Testis (tissue), 2 donors: ENCODE measurements at regions not wholly inside any gene's neighbourhood (a gene's known extent, or its start where the extent isn't known, plus 50 kb on each side); places are given as distances from the start of the nearest gene placed in this dataset.

ENCODE experiments used
- POLR2A ChIP-seq: fragments of 450-650 bp; IDR thresholded peaks from one replicate; pipeline ENCODE4 v1.6.1; 2017; ENCODE audit warnings: antibody characterized with exemption, mild to moderate bottlenecking, moderate library complexity
- TF ChIP-seq, protein P1 (sequence below), 3 experiments: fragments of 450-650 bp in 2 of 3; fragments of 200-600 bp in 1 of 3; sonication (generic) in 1 of 3; IDR thresholded peaks; one replicate each; pipeline ENCODE4 v1.5.1; 2016 to 2019; ENCODE audit warnings: antibody characterized with exemption in 3 of 3, mild to moderate bottlenecking in 2 of 3, moderate library complexity in 1 of 3

DNA sequence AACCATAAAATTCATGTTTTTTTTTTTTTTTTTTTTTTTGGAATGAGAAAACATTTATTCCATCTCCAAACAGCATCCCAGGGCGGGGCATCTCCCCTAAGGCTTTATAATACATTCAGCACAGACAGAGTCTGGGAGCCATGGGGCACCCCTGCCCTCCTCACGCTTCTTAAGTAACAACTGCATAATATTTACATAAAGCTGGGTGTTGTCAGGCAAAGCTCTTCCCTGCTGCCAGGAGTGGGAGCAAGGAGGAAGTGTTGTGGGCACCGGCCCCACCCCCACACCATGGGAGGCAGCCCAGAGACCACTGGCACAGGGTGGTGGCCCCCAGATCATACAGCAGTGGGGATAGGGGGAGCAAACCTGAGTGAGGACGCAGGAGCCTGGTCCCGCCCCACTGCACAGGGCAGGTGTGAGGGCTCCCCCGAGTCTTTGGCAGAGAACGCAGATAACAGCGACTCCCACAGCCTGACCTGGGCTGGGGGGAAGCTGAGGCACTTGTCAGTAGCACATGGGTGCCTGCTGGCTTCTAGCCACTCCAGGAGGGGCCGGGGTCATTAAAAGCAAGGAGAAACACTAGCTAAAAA lies 86.1 kb upstream of the CEP78 start:
- TF ChIP-seq, protein P1, sequence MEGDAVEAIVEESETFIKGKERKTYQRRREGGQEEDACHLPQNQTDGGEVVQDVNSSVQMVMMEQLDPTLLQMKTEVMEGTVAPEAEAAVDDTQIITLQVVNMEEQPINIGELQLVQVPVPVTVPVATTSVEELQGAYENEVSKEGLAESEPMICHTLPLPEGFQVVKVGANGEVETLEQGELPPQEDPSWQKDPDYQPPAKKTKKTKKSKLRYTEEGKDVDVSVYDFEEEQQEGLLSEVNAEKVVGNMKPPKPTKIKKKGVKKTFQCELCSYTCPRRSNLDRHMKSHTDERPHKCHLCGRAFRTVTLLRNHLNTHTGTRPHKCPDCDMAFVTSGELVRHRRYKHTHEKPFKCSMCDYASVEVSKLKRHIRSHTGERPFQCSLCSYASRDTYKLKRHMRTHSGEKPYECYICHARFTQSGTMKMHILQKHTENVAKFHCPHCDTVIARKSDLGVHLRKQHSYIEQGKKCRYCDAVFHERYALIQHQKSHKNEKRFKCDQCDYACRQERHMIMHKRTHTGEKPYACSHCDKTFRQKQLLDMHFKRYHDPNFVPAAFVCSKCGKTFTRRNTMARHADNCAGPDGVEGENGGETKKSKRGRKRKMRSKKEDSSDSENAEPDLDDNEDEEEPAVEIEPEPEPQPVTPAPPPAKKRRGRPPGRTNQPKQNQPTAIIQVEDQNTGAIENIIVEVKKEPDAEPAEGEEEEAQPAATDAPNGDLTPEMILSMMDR (IDR thresholded peaks at IDR 0.05), result no peak
- no peak for TF ChIP-seq POLR2A
